ENCODE measurements at regions not wholly inside any gene's neighbourhood (a gene's known extent, or its start where the extent isn't known, plus 50 kb on each side); places are given as distances from the start of the nearest gene placed in this dataset.

- Mint-ChIP-seq H3K27me3 (ENCODE audit: low read depth) (peaks cover 3% of the 10 kb centered on the region), H3K9me3 (no peaks in the 10 kb centered on the region), H3K4me1 (peaks cover 8% of the 10 kb centered on the region), H3K4me3 (no peak overlapping the region), H3K36me3 (ENCODE audit: low read depth) (no peaks in the 10 kb centered on the region), H3K27ac (no peak overlapping the region)
- TF ChIP-seq, protein P1, sequence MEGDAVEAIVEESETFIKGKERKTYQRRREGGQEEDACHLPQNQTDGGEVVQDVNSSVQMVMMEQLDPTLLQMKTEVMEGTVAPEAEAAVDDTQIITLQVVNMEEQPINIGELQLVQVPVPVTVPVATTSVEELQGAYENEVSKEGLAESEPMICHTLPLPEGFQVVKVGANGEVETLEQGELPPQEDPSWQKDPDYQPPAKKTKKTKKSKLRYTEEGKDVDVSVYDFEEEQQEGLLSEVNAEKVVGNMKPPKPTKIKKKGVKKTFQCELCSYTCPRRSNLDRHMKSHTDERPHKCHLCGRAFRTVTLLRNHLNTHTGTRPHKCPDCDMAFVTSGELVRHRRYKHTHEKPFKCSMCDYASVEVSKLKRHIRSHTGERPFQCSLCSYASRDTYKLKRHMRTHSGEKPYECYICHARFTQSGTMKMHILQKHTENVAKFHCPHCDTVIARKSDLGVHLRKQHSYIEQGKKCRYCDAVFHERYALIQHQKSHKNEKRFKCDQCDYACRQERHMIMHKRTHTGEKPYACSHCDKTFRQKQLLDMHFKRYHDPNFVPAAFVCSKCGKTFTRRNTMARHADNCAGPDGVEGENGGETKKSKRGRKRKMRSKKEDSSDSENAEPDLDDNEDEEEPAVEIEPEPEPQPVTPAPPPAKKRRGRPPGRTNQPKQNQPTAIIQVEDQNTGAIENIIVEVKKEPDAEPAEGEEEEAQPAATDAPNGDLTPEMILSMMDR (IDR thresholded peaks at IDR 0.05; ENCODE audit: unreplicated experiment in 3 of 3) = no peak
Observed at GRCh38 chr16:7158481-7158880, 174.2 kb upstream of the RBFOX1 start.

- H3K27me3 Mint-ChIP-seq (ENCODE audit: low read depth) = peaks cover 3% of the 10 kb centered on the region
- H3K4me3 Mint-ChIP-seq = no peak overlapping the region
- H3K36me3 Mint-ChIP-seq (ENCODE audit: low read depth) = peaks cover 3% of the 10 kb centered on the region
- H3K4me1 Mint-ChIP-seq = no peaks in the 10 kb centered on the region
- H3K9me3 Mint-ChIP-seq = no peaks in the 10 kb centered on the region
- TF ChIP-seq, protein P1 (IDR thresholded peaks at IDR 0.05; ENCODE audit: unreplicated experiment in 3 of 3) = no peak
- H3K27ac Mint-ChIP-seq = no peak overlapping the region
Observed at GRCh38 chr16:7150230-7150629, 182.4 kb upstream of the RBFOX1 start.

DNA sequence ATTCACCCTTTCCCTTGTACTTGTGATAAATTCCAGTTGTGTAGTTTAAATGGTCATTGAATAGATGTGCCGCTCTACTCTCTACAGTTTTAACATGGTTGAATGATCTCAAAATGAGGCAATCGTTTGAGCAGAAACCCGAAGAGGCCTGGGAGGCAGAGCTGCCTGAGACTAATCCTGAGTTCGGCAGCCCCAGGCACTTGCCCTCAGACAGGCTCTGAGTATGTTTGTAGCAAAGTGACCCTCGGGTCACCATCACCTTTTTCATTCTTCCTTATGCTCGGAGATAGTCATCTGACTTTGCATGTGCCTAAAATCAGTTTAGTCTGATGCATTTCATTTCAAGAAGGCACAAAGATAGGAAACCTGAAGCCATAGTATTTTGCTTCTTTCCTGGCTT is 184.0 kb upstream of the RBFOX1 start:
- TF ChIP-seq, protein P1 (IDR thresholded peaks at IDR 0.05; ENCODE audit: unreplicated experiment in 3 of 3) = no peak
- peaks cover 3% of the 10 kb centered on the region for H3K36me3 Mint-ChIP-seq (ENCODE audit: low read depth)
- H3K4me1 Mint-ChIP-seq = no peaks in the 10 kb centered on the region
- peaks cover 3% of the 10 kb centered on the region for H3K27me3 Mint-ChIP-seq (ENCODE audit: low read depth)
- no peaks in the 10 kb centered on the region for H3K9me3 Mint-ChIP-seq
- H3K4me3 Mint-ChIP-seq = no peak overlapping the region
- H3K27ac Mint-ChIP-seq = no peak overlapping the region

- H3K27ac Mint-ChIP-seq = no peak overlapping the region
- no peaks in the 10 kb centered on the region for H3K4me1 Mint-ChIP-seq
- H3K36me3 Mint-ChIP-seq (ENCODE audit: low read depth) = no peaks in the 10 kb centered on the region
- no peak overlapping the region for H3K4me3 Mint-ChIP-seq
- no peaks in the 10 kb centered on the region for H3K9me3 Mint-ChIP-seq
- TF ChIP-seq, protein P1 (IDR thresholded peaks at IDR 0.05; ENCODE audit: unreplicated experiment in 3 of 3) = no peak
- H3K27me3 Mint-ChIP-seq (ENCODE audit: low read depth) = no peaks in the 10 kb centered on the region
Observed at GRCh38 chr16:7140899-7141298, 191.7 kb upstream of the RBFOX1 start.

DNA sequence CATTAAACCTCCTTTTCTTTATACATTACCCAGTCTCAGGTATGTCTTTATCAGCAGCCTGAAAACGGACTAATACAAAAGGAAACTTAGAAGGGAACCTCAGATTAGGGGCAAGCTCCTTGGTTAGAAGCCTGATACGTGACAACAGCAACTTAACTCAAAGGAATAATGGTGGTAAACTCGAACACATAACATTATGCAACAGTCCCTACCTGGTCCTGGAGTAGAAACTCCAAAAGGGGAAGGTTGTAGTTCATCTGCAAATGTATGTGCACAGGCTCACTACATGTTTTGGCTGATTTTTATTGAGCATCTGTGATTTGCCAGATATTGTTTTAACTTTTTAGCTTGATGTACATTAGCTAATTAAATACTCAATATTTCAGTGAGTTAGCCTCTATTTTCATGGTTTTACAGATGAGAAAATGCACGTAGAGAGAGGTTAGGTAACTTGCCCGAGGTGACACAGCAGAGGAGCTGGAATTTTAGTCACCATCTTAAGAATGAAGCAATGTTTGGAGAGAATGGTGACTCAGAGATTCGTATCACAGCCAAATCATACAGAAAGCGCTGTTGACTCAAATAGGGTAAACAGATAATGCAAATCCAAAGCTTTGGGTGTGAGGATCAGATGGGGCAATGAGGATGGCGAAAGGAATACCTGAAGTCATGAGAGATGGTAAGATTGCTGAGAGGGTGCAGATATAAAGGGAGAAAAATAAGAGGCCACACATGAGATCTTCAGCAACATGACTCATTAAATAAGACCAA is 194.9 kb upstream of the RBFOX1 start:
- H3K4me1 Mint-ChIP-seq = no peaks in the 10 kb centered on the region
- H3K9me3 Mint-ChIP-seq = no peaks in the 10 kb centered on the region
- H3K27ac Mint-ChIP-seq = no peak overlapping the region
- no peaks in the 10 kb centered on the region for H3K27me3 Mint-ChIP-seq (ENCODE audit: low read depth)
- no peaks in the 10 kb centered on the region for H3K36me3 Mint-ChIP-seq (ENCODE audit: low read depth)
- TF ChIP-seq, protein P1 (IDR thresholded peaks at IDR 0.05; ENCODE audit: unreplicated experiment in 3 of 3) = no peak
- H3K4me3 Mint-ChIP-seq = no peak overlapping the region

GRCh38 chr16:7132465-7132864 is 200.2 kb upstream of the RBFOX1 start:
- no peaks in the 10 kb centered on the region for H3K9me3 Mint-ChIP-seq
- H3K27me3 Mint-ChIP-seq (ENCODE audit: low read depth) = no peaks in the 10 kb centered on the region
- H3K27ac Mint-ChIP-seq = no peak overlapping the region
- TF ChIP-seq, protein P1 (IDR thresholded peaks at IDR 0.05; ENCODE audit: unreplicated experiment in 3 of 3) = no peak
- H3K4me3 Mint-ChIP-seq = no peak overlapping the region
- H3K4me1 Mint-ChIP-seq = no peaks in the 10 kb centered on the region
- no peaks in the 10 kb centered on the region for H3K36me3 Mint-ChIP-seq (ENCODE audit: low read depth)

All from nephron (organoid).